Muscle layer of duodenum (tissue), 2 donors: ENCODE measurements at regions not wholly inside any gene's neighbourhood (a gene's known extent, or its start where the extent isn't known, plus 50 kb on each side); places are given as distances from the start of the nearest gene placed in this dataset.

Experiments
- H3K27ac ChIP-seq: one replicate; pipeline ENCODE4 v1.7.0; 2013; ENCODE audit warnings: mild to moderate bottlenecking, low read length
- H3K27me3 ChIP-seq: one replicate; pipeline ENCODE4 v1.7.0; 2013; ENCODE audit warnings: low read depth, mild to moderate bottlenecking, control low read depth, low read length
- H3K36me3 ChIP-seq, 2 donors: one replicate each; pipeline ENCODE4 v1.7.0; 2013; ENCODE audit warnings: low read length in 2 of 2, control low read depth in 1 of 2, mild to moderate bottlenecking in 1 of 2; ENCODE audit not compliant: insufficient read depth in 2 of 2, control insufficient read depth in 1 of 2
- H3K4me1 ChIP-seq, 2 donors: one replicate each; pipeline ENCODE4 v1.7.0; 2013; ENCODE audit warnings: low read length in 2 of 2, mild to moderate bottlenecking in 2 of 2, control low read depth in 1 of 2, moderate library complexity in 1 of 2; ENCODE audit not compliant: insufficient read depth in 2 of 2, control insufficient read depth in 1 of 2
- H3K4me3 ChIP-seq, 2 donors: one replicate each; pipeline ENCODE4 v1.7.0; 2013; ENCODE audit warnings: low read length in 2 of 2, low read depth in 1 of 2, mild to moderate bottlenecking in 1 of 2
- H3K9me3 ChIP-seq, 2 donors: one replicate each; pipeline ENCODE4 v1.7.0; 2013; ENCODE audit warnings: low read length in 2 of 2, control low read depth in 1 of 2, mild to moderate bottlenecking in 1 of 2; ENCODE audit not compliant: control insufficient read depth in 1 of 2
- donor health status: healthy.

DNA sequence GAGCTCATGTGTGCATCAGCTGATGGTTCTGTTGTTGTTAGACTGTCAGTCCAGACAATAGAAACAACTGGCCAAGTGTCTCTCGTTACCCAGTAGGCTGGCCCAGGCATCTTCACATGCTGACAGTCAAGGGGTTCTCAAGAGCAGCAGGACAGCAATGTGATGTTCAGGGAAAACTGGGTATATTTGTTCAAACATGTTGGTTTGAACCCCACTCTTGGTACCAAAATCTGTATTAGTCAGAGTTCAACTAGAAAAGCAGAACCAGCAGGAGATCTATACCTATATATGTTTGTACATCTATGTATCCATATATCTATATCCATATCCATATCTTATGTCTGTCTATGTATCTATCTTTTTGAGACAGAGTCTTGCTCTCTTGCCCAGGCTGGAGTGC, 108.1 kb downstream of the LRRC70 start:
- Histone ChIP-seq H3K36me3 (no peaks in the 10 kb centered on the region), H3K9me3 (no peaks in the 10 kb centered on the region), H3K4me3 (no peak overlapping the region), H3K4me1 (no peaks in the 10 kb centered on the region), H3K27ac (no peak overlapping the region), H3K27me3 (no peaks in the 10 kb centered on the region)

DNA sequence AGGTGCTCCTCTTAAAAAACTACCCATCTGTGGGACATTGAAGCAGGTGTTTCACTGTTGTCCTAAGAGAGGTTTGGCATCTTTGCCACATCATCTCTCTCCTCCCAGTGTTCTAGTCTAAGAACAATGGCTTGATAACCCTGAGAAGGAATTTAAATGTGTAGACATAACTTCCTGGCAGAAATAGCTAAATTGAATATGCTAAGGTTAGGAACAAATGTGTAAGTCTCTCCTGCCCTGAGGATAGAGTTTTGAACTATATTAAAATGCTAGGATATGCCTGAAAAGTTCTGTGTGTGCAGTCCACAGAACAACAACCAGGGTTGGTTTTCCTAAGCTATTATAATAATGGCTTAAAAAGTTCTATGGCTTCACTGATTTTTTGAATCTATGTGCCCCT, 106.6 kb downstream of the LRRC70 start:
- Histone ChIP-seq H3K9me3 (no peaks in the 10 kb centered on the region), H3K36me3 (no peaks in the 10 kb centered on the region), H3K4me3 (no peak overlapping the region)

GRCh38 chr5:62684310-62684709, 105.7 kb downstream of the LRRC70 start:
- Histone ChIP-seq H3K27me3 (no peaks in the 10 kb centered on the region), H3K4me1 (no peaks in the 10 kb centered on the region), H3K4me3 (no peak overlapping the region), H3K27ac (no peak overlapping the region), H3K36me3 (no peaks in the 10 kb centered on the region), H3K9me3 (no peaks in the 10 kb centered on the region)

More for the DNA sequence above, 106.6 kb downstream of the LRRC70 start:
- Histone ChIP-seq H3K27me3 (no peaks in the 10 kb centered on the region), H3K27ac (no peak overlapping the region), H3K4me1 (no peaks in the 10 kb centered on the region)

- no peak overlapping the region for H3K27ac ChIP-seq
- H3K4me1 ChIP-seq = no peaks in the 10 kb centered on the region
- no peak overlapping the region for H3K4me3 ChIP-seq
- H3K36me3 ChIP-seq = no peaks in the 10 kb centered on the region
- no peaks in the 10 kb centered on the region for H3K27me3 ChIP-seq
- H3K9me3 ChIP-seq = peaks cover 0 to 2% of the 10 kb centered on the region in 2 donors
Observed at GRCh38 chr5:62682059-62682458, 103.4 kb downstream of the LRRC70 start.

DNA sequence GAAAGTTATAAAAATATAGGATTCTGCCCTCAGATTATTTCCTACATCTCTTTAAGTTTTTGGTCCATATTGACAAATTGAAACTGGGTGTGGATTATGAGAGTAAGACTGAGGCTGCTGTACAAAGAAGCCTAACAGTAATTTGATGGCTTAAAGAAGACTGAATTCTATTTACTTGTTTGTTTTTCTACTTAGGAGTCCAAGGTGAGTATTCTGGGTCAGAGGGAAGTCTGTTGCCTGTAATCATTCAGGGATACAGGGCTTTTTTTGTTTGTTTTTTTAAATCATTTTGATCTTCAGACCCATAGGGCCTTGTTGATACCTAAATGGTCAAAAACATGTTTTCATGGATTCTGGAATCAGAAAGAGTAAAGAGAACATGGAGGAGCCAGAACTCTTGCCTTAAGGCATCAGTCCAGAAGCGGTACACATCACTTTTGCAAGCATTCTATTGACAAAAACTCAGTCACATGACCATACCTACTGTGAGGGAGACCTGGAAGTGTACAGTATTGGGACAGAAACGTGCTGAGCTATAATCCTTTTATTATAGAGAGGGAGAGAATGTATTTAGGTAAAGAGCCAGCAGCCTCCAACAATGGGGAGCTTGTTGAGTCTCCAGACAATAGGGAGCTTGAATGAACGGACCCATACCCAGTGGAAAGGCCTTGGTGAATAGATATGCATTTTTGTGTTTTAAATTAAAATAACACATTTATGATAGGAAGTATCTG, 102.7 kb downstream of the LRRC70 start:
- H3K36me3 ChIP-seq = no peaks in the 10 kb centered on the region
- no peak overlapping the region for H3K4me3 ChIP-seq
- H3K9me3 ChIP-seq = peaks cover 0 to 2% of the 10 kb centered on the region in 2 donors
- no peaks in the 10 kb centered on the region for H3K27me3 ChIP-seq
- H3K27ac ChIP-seq = no peak overlapping the region
- no peaks in the 10 kb centered on the region for H3K4me1 ChIP-seq

DNA sequence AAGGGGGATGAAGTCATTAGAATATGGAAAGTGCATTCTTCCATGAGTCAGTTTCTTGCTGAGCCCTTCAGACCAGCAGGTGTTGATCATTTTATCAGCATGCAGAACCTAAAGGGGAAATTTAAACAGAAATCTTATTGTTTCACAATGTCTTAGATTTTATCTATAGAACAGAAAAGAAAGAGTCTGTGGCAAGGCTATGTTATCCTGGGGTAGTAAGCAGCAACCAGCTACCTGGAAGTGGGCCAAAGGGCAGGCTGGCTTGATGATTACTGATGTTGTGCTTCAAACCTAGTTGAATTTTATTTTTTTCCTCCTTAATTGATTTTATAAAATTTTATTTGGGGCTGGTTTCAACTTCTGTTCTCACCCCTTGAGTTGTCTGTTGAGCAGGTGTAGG, 101.5 kb downstream of the LRRC70 start:
- no peak overlapping the region for H3K4me3 ChIP-seq
- peaks cover 0 to 2% of the 10 kb centered on the region in 2 donors for H3K9me3 ChIP-seq
- no peak overlapping the region for H3K27ac ChIP-seq
- no peaks in the 10 kb centered on the region for H3K4me1 ChIP-seq
- H3K27me3 ChIP-seq = no peaks in the 10 kb centered on the region
- H3K36me3 ChIP-seq = no peaks in the 10 kb centered on the region
